COLO668 (cell line): ENCODE measurements at regions not wholly inside any gene's neighbourhood (a gene's known extent, or its start where the extent isn't known, plus 50 kb on each side); places are given as distances from the start of the nearest gene placed in this dataset.

Experiments
- DNase-seq: peaks from one replicate; lab custom pipeline; 2025; ENCODE audit not compliant: unreplicated experiment; lab: John Stamatoyannopoulos, UW

GRCh38 chr20:48286601-48287000 is 501.3 kb upstream of the SULF2 start:
- DNase-seq, result no peak

- no peak for DNase-seq
Observed at GRCh38 chr20:48285656-48286055, 500.4 kb upstream of the SULF2 start.

- no peak for DNase-seq
Observed at GRCh38 chr20:48284837-48285236, 499.6 kb upstream of the SULF2 start.

- DNase-seq, result no peak
Observed at GRCh38 chr20:48284315-48284714, 499.0 kb upstream of the SULF2 start.

GRCh38 chr20:48283470-48284110 is 498.3 kb upstream of the SULF2 start:
- no peak for DNase-seq

- DNase-seq, result no peak
Observed at GRCh38 chr20:48282591-48283228, 497.4 kb upstream of the SULF2 start.

- no peak for DNase-seq
Observed at GRCh38 chr20:48281501-48281900, 496.2 kb upstream of the SULF2 start.

GRCh38 chr20:48278961-48279481 is 493.7 kb upstream of the SULF2 start:
- DNase-seq, result no peak

- DNase-seq, result no peak
Observed at GRCh38 chr20:48277266-48277665, 492.0 kb upstream of the SULF2 start.

GRCh38 chr20:48276021-48276342 is 490.7 kb upstream of the SULF2 start:
- no peak for DNase-seq

GRCh38 chr20:48275286-48276020 is 490.2 kb upstream of the SULF2 start:
- DNase-seq, result no peak

GRCh38 chr20:48273843-48274242 is 488.6 kb upstream of the SULF2 start:
- DNase-seq, result no peak

GRCh38 chr20:48270885-48271284 is 485.6 kb upstream of the SULF2 start:
- DNase-seq, result no peak

- DNase-seq, result no peak
Observed at GRCh38 chr20:48267860-48268633, 482.8 kb upstream of the SULF2 start.

GRCh38 chr20:48266571-48266970 is 481.3 kb upstream of the SULF2 start:
- no peak for DNase-seq

GRCh38 chr20:48265791-48266190 is 480.5 kb upstream of the SULF2 start:
- no peak for DNase-seq

- DNase-seq, result no peak
Observed at GRCh38 chr20:48262955-48263354, 477.7 kb upstream of the SULF2 start.

GRCh38 chr20:48262466-48262865 is 477.2 kb upstream of the SULF2 start:
- no peak for DNase-seq

- DNase-seq, result no peak
Observed at GRCh38 chr20:48261398-48261910, 476.2 kb upstream of the SULF2 start.

- no peak for DNase-seq
Observed at GRCh38 chr20:48260129-48260756, 475.0 kb upstream of the SULF2 start.

GRCh38 chr20:48259456-48259855 is 474.2 kb upstream of the SULF2 start:
- DNase-seq, result no peak
